ENCODE measurements at regions not wholly inside any gene's neighbourhood (a gene's known extent, or its start where the extent isn't known, plus 50 kb on each side); places are given as distances from the start of the nearest gene placed in this dataset.

DNA sequence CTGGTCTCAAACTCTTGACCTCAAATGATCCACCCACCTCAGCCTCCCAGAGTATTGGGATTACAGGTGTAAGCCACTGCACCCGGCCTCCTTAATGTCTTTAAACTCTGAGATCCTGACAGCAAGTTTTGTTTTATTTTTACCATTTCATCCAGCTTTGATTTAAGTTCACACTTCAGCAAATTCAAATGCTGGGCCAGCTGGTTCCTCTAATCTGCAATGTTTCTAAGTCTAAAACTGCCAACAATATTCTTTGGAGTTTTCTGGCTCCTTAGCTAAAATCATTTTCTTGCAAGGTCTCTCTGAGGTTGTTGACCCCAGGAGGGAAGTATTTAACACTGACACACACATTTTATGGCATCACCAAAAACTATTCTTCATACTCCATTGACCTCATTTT, 72.0 kb upstream of the COL24A1 start:
- H4K20me1 ChIP-seq (replicated peaks; ENCODE audit: control insufficient read depth, insufficient read depth, low read length): no peaks in the 10 kb centered on the region
- intact Hi-C loops (cut with micrococcal nuclease) (no loop called here), in situ Hi-C loops (cut with MboI) (no loop called here)
- no peaks in the 10 kb centered on the region for H3K9me3 ChIP-seq (replicated peaks; ENCODE audit: control insufficient read depth, insufficient read depth, low read depth, low read length)
- no peaks in the 10 kb centered on the region for H3K4me1 ChIP-seq (replicated peaks in 1 of 2; ENCODE audit: control insufficient read depth in 2 of 2, insufficient read depth in 2 of 2, low read length in 2 of 2)
- no peak for ATAC-seq
- H3K27ac ChIP-seq (ENCODE audit: extremely low read depth, low read depth, low read length): no peak overlapping the region
- TF ChIP-seq RB1 (IDR thresholded peaks at IDR 0.05; ENCODE audit: low read depth) (no peak), NCOA6 (IDR thresholded peaks at IDR 0.05) (no peak), ZFX (CRISPR knock-in tag; IDR thresholded peaks at IDR 0.05) (no peak), SIX5 (IDR thresholded peaks at IDR 0.05; ENCODE audit: borderline replicate concordance in 1 of 2, insufficient read depth in 1 of 2, low read depth in 1 of 2, low read length in 2 of 2) (no peak), PCBP2 (IDR thresholded peaks at IDR 0.05; ENCODE audit: low read depth, low read length, poor library complexity, severe bottlenecking) (no peak), DIDO1 (tag; IDR thresholded peaks at IDR 0.05; ENCODE audit: low read depth) (no peak), ATF1 (CRISPR knock-in tag; IDR thresholded peaks at IDR 0.05) (no peak), ATF1 (tag; IDR thresholded peaks at IDR 0.05) (no peak), SMAD4 (CRISPR knock-in tag; conservative IDR thresholded peaks at IDR 0.05) (no peak), NUFIP1 (IDR thresholded peaks at IDR 0.05; ENCODE audit: partially characterized antibody) (no peak), MECOM (CRISPR knock-in tag; IDR thresholded peaks at IDR 0.05) (no peak), FOXP1 (CRISPR knock-in tag; IDR thresholded peaks at IDR 0.05) (no peak), SNIP1 (IDR thresholded peaks at IDR 0.05; ENCODE audit: low read depth) (no peak), ZBTB8A (IDR thresholded peaks at IDR 0.05; ENCODE audit: partially characterized antibody) (no peak)
- TF ChIP-seq, protein P1, sequence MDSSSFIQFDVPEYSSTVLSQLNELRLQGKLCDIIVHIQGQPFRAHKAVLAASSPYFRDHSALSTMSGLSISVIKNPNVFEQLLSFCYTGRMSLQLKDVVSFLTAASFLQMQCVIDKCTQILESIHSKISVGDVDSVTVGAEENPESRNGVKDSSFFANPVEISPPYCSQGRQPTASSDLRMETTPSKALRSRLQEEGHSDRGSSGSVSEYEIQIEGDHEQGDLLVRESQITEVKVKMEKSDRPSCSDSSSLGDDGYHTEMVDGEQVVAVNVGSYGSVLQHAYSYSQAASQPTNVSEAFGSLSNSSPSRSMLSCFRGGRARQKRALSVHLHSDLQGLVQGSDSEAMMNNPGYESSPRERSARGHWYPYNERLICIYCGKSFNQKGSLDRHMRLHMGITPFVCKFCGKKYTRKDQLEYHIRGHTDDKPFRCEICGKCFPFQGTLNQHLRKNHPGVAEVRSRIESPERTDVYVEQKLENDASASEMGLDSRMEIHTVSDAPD (CRISPR knock-in tag; IDR thresholded peaks at IDR 0.05): no peak
- TF ChIP-seq, protein P2, sequence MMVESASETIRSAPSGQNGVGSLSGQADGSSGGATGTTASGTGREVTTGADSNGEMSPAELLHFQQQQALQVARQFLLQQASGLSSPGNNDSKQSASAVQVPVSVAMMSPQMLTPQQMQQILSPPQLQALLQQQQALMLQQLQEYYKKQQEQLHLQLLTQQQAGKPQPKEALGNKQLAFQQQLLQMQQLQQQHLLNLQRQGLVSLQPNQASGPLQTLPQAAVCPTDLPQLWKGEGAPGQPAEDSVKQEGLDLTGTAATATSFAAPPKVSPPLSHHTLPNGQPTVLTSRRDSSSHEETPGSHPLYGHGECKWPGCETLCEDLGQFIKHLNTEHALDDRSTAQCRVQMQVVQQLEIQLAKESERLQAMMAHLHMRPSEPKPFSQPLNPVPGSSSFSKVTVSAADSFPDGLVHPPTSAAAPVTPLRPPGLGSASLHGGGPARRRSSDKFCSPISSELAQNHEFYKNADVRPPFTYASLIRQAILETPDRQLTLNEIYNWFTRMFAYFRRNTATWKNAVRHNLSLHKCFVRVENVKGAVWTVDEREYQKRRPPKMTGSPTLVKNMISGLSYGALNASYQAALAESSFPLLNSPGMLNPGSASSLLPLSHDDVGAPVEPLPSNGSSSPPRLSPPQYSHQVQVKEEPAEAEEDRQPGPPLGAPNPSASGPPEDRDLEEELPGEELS (CRISPR knock-in tag; IDR thresholded peaks at IDR 0.05; ENCODE audit: borderline replicate concordance): no peak
- TF ChIP-seq, protein P3, sequence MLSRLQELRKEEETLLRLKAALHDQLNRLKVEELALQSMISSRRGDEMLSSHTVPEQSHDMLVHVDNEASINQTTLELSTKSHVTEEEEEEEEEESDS (CRISPR knock-in tag; IDR thresholded peaks at IDR 0.05): no peak
- TF ChIP-seq, protein P4, sequence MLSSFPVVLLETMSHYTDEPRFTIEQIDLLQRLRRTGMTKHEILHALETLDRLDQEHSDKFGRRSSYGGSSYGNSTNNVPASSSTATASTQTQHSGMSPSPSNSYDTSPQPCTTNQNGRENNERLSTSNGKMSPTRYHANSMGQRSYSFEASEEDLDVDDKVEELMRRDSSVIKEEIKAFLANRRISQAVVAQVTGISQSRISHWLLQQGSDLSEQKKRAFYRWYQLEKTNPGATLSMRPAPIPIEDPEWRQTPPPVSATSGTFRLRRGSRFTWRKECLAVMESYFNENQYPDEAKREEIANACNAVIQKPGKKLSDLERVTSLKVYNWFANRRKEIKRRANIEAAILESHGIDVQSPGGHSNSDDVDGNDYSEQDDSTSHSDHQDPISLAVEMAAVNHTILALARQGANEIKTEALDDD (IDR thresholded peaks at IDR 0.05): no peak
- no peak overlapping the region for H3K4me2 ChIP-seq (ENCODE audit: insufficient read depth, low read length)
- no peaks in the 10 kb centered on the region for H3K36me3 ChIP-seq (ENCODE audit: control insufficient read depth, insufficient read depth, low read length)
- no peak overlapping the region for H3K9ac ChIP-seq (ENCODE audit: insufficient read depth in 1 of 2, low read depth in 2 of 2, low read length in 2 of 2)
- ChIA-PET POLR2A (no interaction called here), CTCF (ENCODE audit: low intra/inter-chr PET ratio) (no interaction called here)
- FAIRE-seq: no peak
- no peaks in the 10 kb centered on the region for H3K9me1 ChIP-seq (ENCODE audit: control insufficient read depth, insufficient read depth, low read length)
- no peak overlapping the region for H2AFZ ChIP-seq (ENCODE audit: low read depth, low read length)
- H3K27me3 ChIP-seq (ENCODE audit: control insufficient read depth in 2 of 2, insufficient read depth in 2 of 2, low read length in 2 of 2): no peaks in the 10 kb centered on the region
- H3K4me3 ChIP-seq: no peak overlapping the region
- whole genome bisulfite sequencing (ENCODE audit: insufficient coverage, low coverage, missing lambda C conversion rate): 0% methylated on average over 1 of the region's 1 CpG
- no TSS peak for BruUV-seq (replicated peaks)
- no peak for DNase-seq (ENCODE audit: extremely low read depth in 1 of 4, low spot score in 3 of 4)
- H3K79me2 ChIP-seq (ENCODE audit: control insufficient read depth, insufficient read depth, low read length): no peaks in the 10 kb centered on the region
